Keratinocyte (primary cell): ENCODE measurements at regions not wholly inside any gene's neighbourhood (a gene's known extent, or its start where the extent isn't known, plus 50 kb on each side); places are given as distances from the start of the nearest gene placed in this dataset.

Experiments
- DNase-seq: peaks from one replicate; pipeline ENCODE4 v3.0.0-alpha.2; 2011; ENCODE audit warnings: low read depth, missing footprints, low spot score
- FAIRE-seq: peaks from 2 replicates; lab custom pipeline; 2011; peaks lifted over from hg19 to GRCh38; lab: Jason Lieb, UNC
- H2AFZ ChIP-seq: 2 replicates; pipeline ENCODE4 v1.6.0; 2012; ENCODE audit warnings: low read length, control low read depth, inconsistent platforms; ENCODE audit not compliant: control insufficient read depth
- H3K27ac ChIP-seq: 2 replicates; pipeline ENCODE4 v1.5.1; 2011; ENCODE audit warnings: low read length; ENCODE audit not compliant: control insufficient read depth, insufficient read depth
- H3K27me3 ChIP-seq: 3 replicates; pipeline ENCODE4 v1.6.0; 2011; ENCODE audit warnings: low read length; ENCODE audit not compliant: control insufficient read depth, insufficient read depth; ENCODE audit errors: extremely low read depth
- H3K36me3 ChIP-seq, 2 experiments: 2 replicates in 1 of 2; 3 replicates in 1 of 2; pipeline ENCODE4 v1.5.1; 2011; ENCODE audit warnings: low read length in 2 of 2, mild to moderate bottlenecking in 1 of 2; ENCODE audit not compliant: control insufficient read depth in 2 of 2, insufficient read depth in 2 of 2; ENCODE audit errors: extremely low read depth in 1 of 2
- H3K4me1 ChIP-seq: 3 replicates; pipeline ENCODE4 v1.5.1; 2011; ENCODE audit warnings: low read length; ENCODE audit not compliant: control insufficient read depth, insufficient read depth; ENCODE audit errors: extremely low read depth
- H3K4me2 ChIP-seq: 3 replicates; pipeline ENCODE4 v1.6.0; 2011; ENCODE audit warnings: low read depth, low read length; ENCODE audit not compliant: control insufficient read depth, insufficient read depth; ENCODE audit errors: extremely low read depth
- H3K4me3 ChIP-seq, 3 experiments: fragments of 200-600 bp in 1 of 3; sonication (generic) in 1 of 3; 2 replicates in 2 of 3; 3 replicates in 1 of 3; pipeline ENCODE4 v1.5.1; 2011 to 2016; ENCODE audit warnings: low read length in 3 of 3, mild to moderate bottlenecking in 3 of 3, control low read depth in 2 of 3, inconsistent platforms in 1 of 3, low read depth in 1 of 3, mixed read lengths in 1 of 3, mixed run types in 1 of 3, moderate library complexity in 1 of 3; ENCODE audit not compliant: control insufficient read depth in 2 of 3, insufficient read depth in 2 of 3; ENCODE audit errors: extremely low read depth in 1 of 3
- H3K79me2 ChIP-seq: 2 replicates; pipeline ENCODE4 v1.6.0; 2012; ENCODE audit warnings: low read length; ENCODE audit not compliant: control insufficient read depth, insufficient read depth
- H3K9ac ChIP-seq: 3 replicates; pipeline ENCODE4 v1.6.0; 2011; ENCODE audit warnings: low read length; ENCODE audit not compliant: control insufficient read depth, insufficient read depth; ENCODE audit errors: extremely low read depth
- H3K9me1 ChIP-seq: 3 replicates; pipeline ENCODE4 v1.6.0; 2011; ENCODE audit warnings: low read length; ENCODE audit not compliant: control insufficient read depth, insufficient read depth; ENCODE audit errors: extremely low read depth
- H3K9me3 ChIP-seq: 2 replicates; pipeline ENCODE4 v1.5.1; 2012; ENCODE audit warnings: low read depth, low read length; ENCODE audit not compliant: control insufficient read depth
- H4K20me1 ChIP-seq: 3 replicates; pipeline ENCODE4 v1.6.0; 2011; ENCODE audit warnings: low read length; ENCODE audit not compliant: control insufficient read depth, insufficient read depth; ENCODE audit errors: extremely low read depth
- EZH2 ChIP-seq: IDR thresholded peaks from one replicate; pipeline ENCODE4 v1.6.1; 2012; ENCODE audit warnings: inconsistent platforms, mild to moderate bottlenecking, low read length, moderate library complexity
- dilution Hi-C: fragments of 300-500 bp; cut with MboI; formaldehyde crosslinking; loops from one replicate; pipeline ENCODE4 v1.7.0; 2020; ENCODE audit warnings: low sequenced_read_pairs; ENCODE audit not compliant: extremely low pct_ligation_motif_present
- TF ChIP-seq, protein P1 (sequence below), 3 experiments: IDR thresholded peaks in 1 of 3; conservative IDR thresholded peaks in 1 of 3; optimal IDR thresholded peaks in 1 of 3; 2 replicates in 2 of 3; 3 replicates in 1 of 3; pipeline versions ENCODE3 to v1.5.1; 2011; ENCODE audit warnings: low read length in 3 of 3, mild to moderate bottlenecking in 3 of 3, moderate library complexity in 2 of 3, control low read depth in 1 of 3, inconsistent platforms in 1 of 3; ENCODE audit not compliant: insufficient read depth in 2 of 3; ENCODE audit errors: extremely low read depth in 1 of 3

DNA sequence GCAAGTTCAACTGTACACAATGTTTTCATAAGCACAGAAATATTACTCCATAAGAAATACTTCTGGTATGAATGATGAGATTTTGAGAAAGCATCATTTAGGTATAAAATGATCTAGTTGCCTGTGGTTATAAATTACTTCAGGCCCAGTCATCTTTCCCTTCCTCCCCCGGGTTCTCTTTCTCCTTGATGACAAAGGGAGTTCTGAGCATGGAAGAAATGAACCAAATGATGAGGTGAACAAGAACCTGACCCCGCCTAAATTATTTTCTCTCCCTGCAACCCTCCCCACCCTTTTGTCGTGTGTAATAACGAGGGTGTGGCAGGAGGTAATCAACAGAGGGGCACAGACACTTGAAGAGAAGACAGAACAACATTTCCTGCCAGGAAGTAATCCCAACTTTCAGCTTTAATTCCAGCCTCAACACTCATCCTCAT lies 319.6 kb upstream of the SP8 start:
- dilution Hi-C loops: no loop called here
- Histone ChIP-seq H3K4me2 (peak overlapping the region; percentile 42), H4K20me1 (no peaks in the 10 kb centered on the region), H3K9ac (peak overlapping the region; percentile 20), H3K27ac (peak overlapping the region; percentile 74), H3K79me2 (no peaks in the 10 kb centered on the region), H3K36me3 (no peaks in the 10 kb centered on the region), H3K9me1 (peaks cover 2% of the 10 kb centered on the region), H3K27me3 (no peaks in the 10 kb centered on the region), H3K9me3 (no peaks in the 10 kb centered on the region), H3K4me1 (peaks cover 19% of the 10 kb centered on the region), H2AFZ (peak overlapping the region; percentile 22), H3K4me3 (no peak overlapping the region)
- no peak for TF ChIP-seq EZH2
- TF ChIP-seq, protein P1, sequence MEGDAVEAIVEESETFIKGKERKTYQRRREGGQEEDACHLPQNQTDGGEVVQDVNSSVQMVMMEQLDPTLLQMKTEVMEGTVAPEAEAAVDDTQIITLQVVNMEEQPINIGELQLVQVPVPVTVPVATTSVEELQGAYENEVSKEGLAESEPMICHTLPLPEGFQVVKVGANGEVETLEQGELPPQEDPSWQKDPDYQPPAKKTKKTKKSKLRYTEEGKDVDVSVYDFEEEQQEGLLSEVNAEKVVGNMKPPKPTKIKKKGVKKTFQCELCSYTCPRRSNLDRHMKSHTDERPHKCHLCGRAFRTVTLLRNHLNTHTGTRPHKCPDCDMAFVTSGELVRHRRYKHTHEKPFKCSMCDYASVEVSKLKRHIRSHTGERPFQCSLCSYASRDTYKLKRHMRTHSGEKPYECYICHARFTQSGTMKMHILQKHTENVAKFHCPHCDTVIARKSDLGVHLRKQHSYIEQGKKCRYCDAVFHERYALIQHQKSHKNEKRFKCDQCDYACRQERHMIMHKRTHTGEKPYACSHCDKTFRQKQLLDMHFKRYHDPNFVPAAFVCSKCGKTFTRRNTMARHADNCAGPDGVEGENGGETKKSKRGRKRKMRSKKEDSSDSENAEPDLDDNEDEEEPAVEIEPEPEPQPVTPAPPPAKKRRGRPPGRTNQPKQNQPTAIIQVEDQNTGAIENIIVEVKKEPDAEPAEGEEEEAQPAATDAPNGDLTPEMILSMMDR (optimal IDR thresholded peaks at IDR 0.05 in 1 of 3, IDR thresholded peaks at IDR 0.05 in 1 of 3, conservative IDR thresholded peaks at IDR 0.05 in 1 of 3; ENCODE audit: extremely low read depth in 1 of 3, insufficient read depth in 2 of 3, low read length in 3 of 3): no peak
- FAIRE-seq: peak; percentile 77
- DNase-seq: peak; percentile 90

DNA sequence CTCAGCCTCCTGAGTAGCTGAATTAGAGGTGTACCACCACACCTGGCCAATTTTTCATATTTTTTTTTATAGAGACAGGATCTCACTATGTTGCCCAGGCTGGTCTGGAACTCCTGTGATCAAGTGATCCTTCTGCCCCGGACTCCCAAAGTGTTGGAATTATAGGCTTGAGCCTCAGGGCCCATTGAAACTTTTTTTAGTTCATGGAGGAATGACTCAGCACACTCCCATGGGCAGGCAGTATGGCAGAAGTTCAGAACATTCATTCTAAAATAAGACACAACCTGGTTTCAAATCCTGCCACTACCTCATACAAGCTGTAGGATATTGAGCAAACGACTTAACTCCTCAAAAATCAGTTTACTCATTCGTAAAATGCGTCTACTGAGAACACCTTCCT lies 320.4 kb upstream of the SP8 start:
- Histone ChIP-seq H3K27me3 (no peaks in the 10 kb centered on the region), H3K4me3 (no peak overlapping the region), H4K20me1 (no peaks in the 10 kb centered on the region), H3K9ac (peak overlapping the region; percentile 20), H2AFZ (no peak overlapping the region), H3K27ac (peak overlapping the region; percentile 74), H3K4me1 (peaks cover 19% of the 10 kb centered on the region), H3K79me2 (no peaks in the 10 kb centered on the region), H3K4me2 (peak overlapping the region; percentile 42), H3K36me3 (no peaks in the 10 kb centered on the region), H3K9me3 (no peaks in the 10 kb centered on the region), H3K9me1 (peaks cover 2% of the 10 kb centered on the region)
- TF ChIP-seq, protein P1 (optimal IDR thresholded peaks at IDR 0.05 in 1 of 3, IDR thresholded peaks at IDR 0.05 in 1 of 3, conservative IDR thresholded peaks at IDR 0.05 in 1 of 3; ENCODE audit: extremely low read depth in 1 of 3, insufficient read depth in 2 of 3, low read length in 3 of 3): no peak
- TF ChIP-seq EZH2: no peak
- dilution Hi-C loops: no loop called here
- FAIRE-seq (peak; percentile 60), DNase-seq (no peak)
